GM12875 (cell line): ENCODE measurements at regions not wholly inside any gene's neighbourhood (a gene's known extent, or its start where the extent isn't known, plus 50 kb on each side); places are given as distances from the start of the nearest gene placed in this dataset.

Experiments used
- H3K4me3 ChIP-seq: one replicate; pipeline ENCODE4 v1.5.1; 2011; ENCODE audit warnings: low read depth, low read length, control low read depth
- CTCF ChIP-seq: IDR thresholded peaks from 2 replicates; pipeline ENCODE4 v1.5.1; 2011; ENCODE audit warnings: low read depth, mild to moderate bottlenecking, control low read depth, inconsistent platforms, low read length, moderate library complexity, borderline replicate concordance; ENCODE audit not compliant: insufficient read depth

GRCh38 chrX:69307029-69307428, 141.8 kb upstream of the PJA1 start:
- no peak for TF ChIP-seq CTCF
- no peak overlapping the region for H3K4me3 ChIP-seq

GRCh38 chrX:69306063-69306404, 140.8 kb upstream of the PJA1 start:
- no peak for TF ChIP-seq CTCF
- no peak overlapping the region for H3K4me3 ChIP-seq

GRCh38 chrX:69305333-69306062, 140.2 kb upstream of the PJA1 start:
- TF ChIP-seq CTCF, result no peak
- H3K4me3 ChIP-seq, result no peak overlapping the region

- TF ChIP-seq CTCF, result no peak
- no peak overlapping the region for H3K4me3 ChIP-seq
Observed at GRCh38 chrX:69303231-69303630, 138.0 kb upstream of the PJA1 start.

GRCh38 chrX:69299951-69300714, 134.9 kb upstream of the PJA1 start:
- no peak overlapping the region for H3K4me3 ChIP-seq
- TF ChIP-seq CTCF, result no peak

- TF ChIP-seq CTCF, result no peak
- no peak overlapping the region for H3K4me3 ChIP-seq
Observed at GRCh38 chrX:69299285-69299684, 134.0 kb upstream of the PJA1 start.
